K562 (cell line): ENCODE measurements at regions not wholly inside any gene's neighbourhood (a gene's known extent, or its start where the extent isn't known, plus 50 kb on each side); places are given as distances from the start of the nearest gene placed in this dataset.

Source experiments
- ATAC-seq: fragments of 200-7000 bp; cut with Tn5 transposase; 3 replicates; pipeline ENCODE4 v1.9.1; 2020; ENCODE audit warnings: moderate library complexity
- BruUV-seq: library from RNA; stranded (reverse); fragments of 400-500 nt; replicated peaks from 2 replicates; lab custom pipeline; 2021; lab: Mats Ljungman, UMichigan
- CTCF ChIA-PET: fragments of 300-600 bp; formaldehyde crosslinking; extraction: SDS; loops from one replicate; lab custom pipeline; 2021; ENCODE audit warnings: low intra/inter-chr PET ratio; lab: Yijun Ruan, JAX
- POLR2A ChIA-PET: fragments of 300-600, 350-650 bp; sonication (Branson Sonifier 250); formaldehyde crosslinking; extraction: SDS; loops from one replicate; lab custom pipeline; 2021; ENCODE audit warnings: antibody characterized with exemption, inconsistent platforms; lab: Yijun Ruan, JAX
- DNase-seq, 4 experiments: peaks; one replicate each; pipeline versions ENCODE4 v3.0.0 to v3.0.0-alpha.2; 2011 to 2018; ENCODE audit warnings: low spot score in 3 of 4, mixed read lengths in 3 of 4; ENCODE audit errors: extremely low read depth in 1 of 4
- FAIRE-seq: peaks from 2 replicates; lab custom pipeline; 2011; peaks lifted over from hg19 to GRCh38; lab: Jason Lieb, UNC
- H2AFZ ChIP-seq: 2 replicates; pipeline ENCODE4 v1.6.0; 2011; ENCODE audit warnings: low read depth, low read length, control low read depth, inconsistent platforms
- H3K27ac ChIP-seq: fragments of 200-600 bp; 3 replicates; pipeline ENCODE4 v1.8.0; 2011; ENCODE audit warnings: low read depth, mild to moderate bottlenecking, control low read depth, inconsistent platforms, low read length, moderate library complexity, mixed read lengths; ENCODE audit errors: extremely low read depth
- H3K27me3 ChIP-seq, 2 experiments: fragments of 300-600 bp in 1 of 2; 2 replicates in 1 of 2; 3 replicates in 1 of 2; pipeline versions ENCODE4 v1.6.0 to v1.8.0; 2011; ENCODE audit warnings: inconsistent platforms in 2 of 2, low read length in 2 of 2, mild to moderate bottlenecking in 1 of 2, mixed read lengths in 1 of 2, moderate library complexity in 1 of 2; ENCODE audit not compliant: control insufficient read depth in 2 of 2, insufficient read depth in 2 of 2
- H3K36me3 ChIP-seq: fragments of 300-600 bp; 3 replicates; pipeline ENCODE4 v1.8.0; 2011; ENCODE audit warnings: mild to moderate bottlenecking, low read length, inconsistent platforms; ENCODE audit not compliant: control insufficient read depth, insufficient read depth
- H3K4me1 ChIP-seq, 2 experiments: fragments of 200-600 bp in 1 of 2; replicated peaks in 1 of 2; 2 replicates in 1 of 2; 3 replicates in 1 of 2; pipeline versions ENCODE4 v1.5.1 to v1.8.0; 2011; ENCODE audit warnings: inconsistent platforms in 2 of 2, low read length in 2 of 2, mild to moderate bottlenecking in 1 of 2, mixed read lengths in 1 of 2, moderate library complexity in 1 of 2; ENCODE audit not compliant: control insufficient read depth in 2 of 2, insufficient read depth in 2 of 2
- H3K4me2 ChIP-seq: 2 replicates; pipeline ENCODE4 v1.6.1; 2011; ENCODE audit warnings: low read length, control low read depth, inconsistent platforms, mixed read lengths; ENCODE audit not compliant: insufficient read depth
- H3K4me3 ChIP-seq: fragments of 200-600 bp; sonication (generic), shearing (Covaris generic); 2 replicates; pipeline ENCODE4 v1.5.1; 2016; ENCODE audit warnings: control low read depth, inconsistent platforms
- H3K79me2 ChIP-seq: fragments of 200-600 bp; 3 replicates; pipeline ENCODE4 v1.8.0; 2011; ENCODE audit warnings: low read length, inconsistent platforms; ENCODE audit not compliant: control insufficient read depth, insufficient read depth
- H3K9ac ChIP-seq, 2 experiments: 2 replicates each; pipeline versions ENCODE4 v1.6.0 to v1.6.1; 2011; ENCODE audit warnings: low read depth in 2 of 2, low read length in 2 of 2, control low read depth in 1 of 2, inconsistent platforms in 1 of 2, mild to moderate bottlenecking in 1 of 2, mixed read lengths in 1 of 2; ENCODE audit not compliant: insufficient read depth in 1 of 2
- H3K9me1 ChIP-seq: one replicate; pipeline ENCODE4 v1.6.0; 2011; ENCODE audit warnings: inconsistent platforms, mild to moderate bottlenecking, low read length, moderate library complexity; ENCODE audit not compliant: control insufficient read depth, insufficient read depth
- H3K9me3 ChIP-seq: replicated peaks from 2 replicates; pipeline ENCODE4 v1.5.1; 2011; ENCODE audit warnings: low read depth, low read length, inconsistent platforms; ENCODE audit not compliant: control insufficient read depth, insufficient read depth
- H4K20me1 ChIP-seq: replicated peaks from 2 replicates; pipeline ENCODE4 v1.6.1; 2011; ENCODE audit warnings: low read length, inconsistent platforms, mixed read lengths; ENCODE audit not compliant: control insufficient read depth, insufficient read depth
- GABPB2 ChIP-seq: fragments of 250-450 bp; sonication (Bioruptor Pico); conservative IDR thresholded peaks from 2 replicates; pipeline ENCODE4 v1.5.1; 2021; ENCODE audit warnings: mild to moderate bottlenecking
- KDM5B ChIP-seq: fragments of 200-600 bp; sonication (generic); IDR thresholded peaks from 2 replicates; pipeline ENCODE4 v1.6.1; 2012; ENCODE audit warnings: low read depth, mild to moderate bottlenecking, moderate library complexity, low read length, control low read depth, inconsistent platforms; ENCODE audit not compliant: insufficient replicate concordance
- PRMT5 ChIP-seq: sonication (generic); formaldehyde crosslinking; IDR thresholded peaks from 2 replicates; pipeline ENCODE4 v1.5.0; 2020; ENCODE audit warnings: missing genetic modification reagents
- SRF ChIP-seq, 2 experiments: fragments of 250-450, 450-650 bp in 1 of 2; sonication (Bioruptor Pico) in 1 of 2; sonication (generic) in 1 of 2; formaldehyde crosslinking; IDR thresholded peaks; 2 replicates each; pipeline versions ENCODE4 v1.5.0 to v1.5.1; 2020 to 2022; ENCODE audit warnings: mild to moderate bottlenecking in 1 of 2, missing genetic modification reagents in 1 of 2
- TEAD2 ChIP-seq: fragments of 450-650 bp; IDR thresholded peaks from 2 replicates; pipeline ENCODE4 v1.6.1; 2016; ENCODE audit warnings: missing genetic modification characterization, control low read depth, missing compliant biosample characterization
- UBTF ChIP-seq, 2 experiments: IDR thresholded peaks; 2 replicates each; pipeline ENCODE4 v1.6.1; 2012; ENCODE audit warnings: improper control_type of control experiment in 2 of 2, low read depth in 2 of 2, low read length in 2 of 2, borderline replicate concordance in 1 of 2
- ZNF518B ChIP-seq: fragments of 250-450 bp; sonication (Bioruptor Pico); IDR thresholded peaks from 2 replicates; pipeline ENCODE4 v1.5.0; 2021; ENCODE audit warnings: mild to moderate bottlenecking, moderate library complexity
- ZNF766 ChIP-seq: fragments of 200-800 bp; sonication (Bioruptor generic); conservative IDR thresholded peaks from 2 replicates; pipeline ENCODE4 v1.6.1; 2016; ENCODE audit warnings: missing genetic modification characterization, missing compliant biosample characterization
- in situ Hi-C: fragments of 300-500 bp; cut with MboI; formaldehyde crosslinking; loops from 4 replicates; pipeline ENCODE4 v1.15.0; 2018; ENCODE audit warnings: inconsistent platforms, mixed read lengths
- intact Hi-C: fragments of 100-400 bp; cut with micrococcal nuclease; formaldehyde crosslinking; loops from 2 replicates; pipeline ENCODE4 v1.14.2; 2022

GRCh38 chr2:49355611-49356010, 201.3 kb upstream of the FSHR start:
- intact Hi-C loops, result no loop called here
- no peak overlapping the region for H3K4me3 ChIP-seq
- no peak overlapping the region for H3K27ac ChIP-seq
- ChIA-PET CTCF (no interaction called here), POLR2A (no interaction called here)
- H3K36me3 ChIP-seq, result no peaks in the 10 kb centered on the region
- H3K79me2 ChIP-seq, result no peaks in the 10 kb centered on the region
- no peak overlapping the region for H3K9ac ChIP-seq
- ATAC-seq, result no peak
- TF ChIP-seq UBTF (IDR thresholded peaks at IDR 0.05; ENCODE audit: borderline replicate concordance in 1 of 2, low read depth in 2 of 2, low read length in 2 of 2), result no peak
- no peak for TF ChIP-seq TEAD2
- TF ChIP-seq SRF (CRISPR knock-in tag; IDR thresholded peaks at IDR 0.05), result no peak
- TF ChIP-seq PRMT5 (CRISPR knock-in tag), result no peak
- no peak for TF ChIP-seq ZNF518B (CRISPR knock-in tag)
- no peak for TF ChIP-seq ZNF766 (CRISPR knock-in tag)
- no peak for TF ChIP-seq KDM5B
- no peak for TF ChIP-seq GABPB2
- no peaks in the 10 kb centered on the region for H3K9me1 ChIP-seq
- H3K9me3 ChIP-seq, result no peaks in the 10 kb centered on the region; the same call in 1 of the 2 replicates
- DNase-seq, result no peak
- H3K4me2 ChIP-seq, result no peak overlapping the region
- no TSS peak for BruUV-seq
- no peak for FAIRE-seq
- no peaks in the 10 kb centered on the region for H3K27me3 ChIP-seq
- in situ Hi-C loops, result no loop called here
- no peaks in the 10 kb centered on the region for H4K20me1 ChIP-seq
- no peaks in the 10 kb centered on the region for H3K4me1 ChIP-seq
- no peak overlapping the region for H2AFZ ChIP-seq
